GM12878 (cell line): ENCODE measurements at regions not wholly inside any gene's neighbourhood (a gene's known extent, or its start where the extent isn't known, plus 50 kb on each side); places are given as distances from the start of the nearest gene placed in this dataset.

ENCODE experiments used
- ATAC-seq: fragments of 200-7000 bp; cut with Tn5 transposase; 3 replicates; pipeline ENCODE4 v1.9.1; 2020; ENCODE audit warnings: mild to moderate bottlenecking, moderate library complexity
- BruUV-seq: library from RNA; stranded (reverse); fragments of 400-500 nt; replicated peaks from 2 replicates; lab custom pipeline; 2021; lab: Mats Ljungman, UMichigan
- CTCF ChIA-PET: fragments of 300-600 bp; sonication (Branson Sonifier 250); formaldehyde crosslinking; extraction: SDS; loops from one replicate; lab custom pipeline; 2021; ENCODE audit warnings: inconsistent platforms; lab: Yijun Ruan, JAX
- POLR2A ChIA-PET: fragments of 350-600 bp; formaldehyde crosslinking; extraction: SDS; loops from one replicate; lab custom pipeline; 2021; ENCODE audit warnings: inconsistent platforms; lab: Charles Lee
- RAD21 ChIA-PET: fragments of 300-600 bp; sonication (Branson Sonifier 250); formaldehyde crosslinking; loops from one replicate; lab custom pipeline; 2023; ENCODE audit warnings: antibody characterized with exemption; ENCODE audit not compliant: unreplicated experiment; lab: Charles Lee
- SMC1A ChIA-PET: fragments of 300-600 bp; sonication (Branson Sonifier 250); formaldehyde crosslinking; loops from one replicate; lab custom pipeline; 2023; ENCODE audit not compliant: unreplicated experiment, uncharacterized antibody; lab: Charles Lee
- DNase-seq: peaks from one replicate; pipeline ENCODE4 v3.0.0-alpha.2; 2011; ENCODE audit warnings: low read depth, low spot score
- FAIRE-seq: peaks from 3 replicates; lab custom pipeline; 2011; peaks lifted over from hg19 to GRCh38; lab: Jason Lieb, UNC
- H2AFZ ChIP-seq: 2 replicates; pipeline ENCODE4 v1.6.0; 2011; ENCODE audit warnings: low read depth, low read length, control low read depth; ENCODE audit not compliant: control insufficient read depth
- H3K27ac ChIP-seq: 2 replicates; pipeline ENCODE4 v1.5.1; 2011; ENCODE audit warnings: control low read depth; ENCODE audit not compliant: control insufficient read depth, insufficient read depth
- H3K27me3 ChIP-seq, 2 experiments: replicated peaks in 1 of 2; 2 replicates each; pipeline versions ENCODE4 v1.6.0 to v1.6.1; 2011; ENCODE audit warnings: low read length in 1 of 2; ENCODE audit not compliant: control insufficient read depth in 2 of 2, insufficient read depth in 2 of 2
- H3K36me3 ChIP-seq, 2 experiments: 2 replicates each; pipeline ENCODE4 v1.5.1; 2011; ENCODE audit warnings: low read length in 1 of 2; ENCODE audit not compliant: control insufficient read depth in 2 of 2, insufficient read depth in 2 of 2
- H3K4me1 ChIP-seq: 2 replicates; pipeline ENCODE4 v1.6.1; 2011; ENCODE audit warnings: mild to moderate bottlenecking, low read length, moderate library complexity, mixed read lengths; ENCODE audit not compliant: control insufficient read depth, insufficient read depth
- H3K4me2 ChIP-seq: 2 replicates; pipeline ENCODE4 v1.6.0; 2011; ENCODE audit warnings: control low read depth; ENCODE audit not compliant: control insufficient read depth, insufficient read depth
- H3K4me3 ChIP-seq: fragments of 200-600 bp; sonication (generic); 2 replicates; pipeline ENCODE4 v1.5.1; 2016
- H3K79me2 ChIP-seq: 2 replicates; pipeline ENCODE4 v1.6.0; 2011; ENCODE audit warnings: low read length; ENCODE audit not compliant: control insufficient read depth, insufficient read depth
- H3K9ac ChIP-seq: 2 replicates; pipeline ENCODE4 v1.8.0; 2011; ENCODE audit warnings: low read length, control low read depth, mixed read lengths; ENCODE audit not compliant: control insufficient read depth, insufficient read depth
- H3K9me3 ChIP-seq: replicated peaks from 3 replicates; pipeline ENCODE4 v1.5.1; 2011; ENCODE audit warnings: mild to moderate bottlenecking, low read length; ENCODE audit not compliant: control insufficient read depth, insufficient read depth
- H4K20me1 ChIP-seq: 2 replicates; pipeline ENCODE4 v1.6.0; 2011; ENCODE audit not compliant: control insufficient read depth, insufficient read depth
- CHD1 ChIP-seq: IDR thresholded peaks from 2 replicates; pipeline ENCODE4 v1.6.1; 2012; ENCODE audit warnings: low read depth, low read length, improper control_type of control experiment
- EZH2 ChIP-seq: IDR thresholded peaks from 2 replicates; pipeline ENCODE4 v1.6.1; 2012; ENCODE audit warnings: low read depth, mild to moderate bottlenecking, control low read depth, inconsistent platforms, low read length, borderline replicate concordance; ENCODE audit not compliant: control insufficient read depth
- FOXM1 ChIP-seq: IDR thresholded peaks from 2 replicates; pipeline ENCODE4 v1.6.1; 2012; ENCODE audit warnings: low read depth, mild to moderate bottlenecking, inconsistent platforms, low read length, moderate library complexity
- KAT2A ChIP-seq: conservative IDR thresholded peaks from 2 replicates; pipeline ENCODE4 v1.6.1; 2011; ENCODE audit warnings: low read depth, low read length; ENCODE audit not compliant: control insufficient read depth
- PAX8 ChIP-seq: fragments of 450-650 bp; IDR thresholded peaks from 2 replicates; pipeline ENCODE4 v1.6.1; 2017; ENCODE audit warnings: mild to moderate bottlenecking, moderate library complexity
- RFX5 ChIP-seq: IDR thresholded peaks from 2 replicates; pipeline ENCODE4 v1.6.1; 2011; ENCODE audit warnings: low read depth, low read length, improper control_type of control experiment
- SMAD5 ChIP-seq: IDR thresholded peaks from 2 replicates; pipeline ENCODE4 v1.6.1; 2016; ENCODE audit warnings: antibody characterized with exemption, low read depth
- TCF3 ChIP-seq: IDR thresholded peaks from 2 replicates; pipeline ENCODE4 v1.6.1; 2012; ENCODE audit warnings: low read depth, mild to moderate bottlenecking, low read length, borderline replicate concordance; ENCODE audit not compliant: insufficient read depth
- ZNF217 ChIP-seq: fragments of 450-650 bp; IDR thresholded peaks from 2 replicates; pipeline ENCODE4 v1.6.1; 2017; ENCODE audit warnings: antibody characterized with exemption, mild to moderate bottlenecking
- ZSCAN29 ChIP-seq: fragments of 450-650 bp; IDR thresholded peaks from 2 replicates; pipeline ENCODE4 v1.6.1; 2017; ENCODE audit warnings: mild to moderate bottlenecking, moderate library complexity
- WGBS: methylation state at CpG from one replicate; pipeline ENCODE4 v1.1.6; 2016; ENCODE audit warnings: low lambda C conversion rate; ENCODE audit not compliant: insufficient replicate concordance, insufficient coverage; ENCODE audit errors: missing lambda C conversion rate; 5-methylcytosine and 5-hydroxymethylcytosine counted together
- in situ Hi-C: fragments of 300-500 bp; cut with MboI; formaldehyde crosslinking; loops from 9 replicates; pipeline ENCODE4 v1.14.3; 2018; ENCODE audit warnings: mixed read lengths
- intact Hi-C: fragments of 100-400 bp; cut with micrococcal nuclease; formaldehyde crosslinking; loops from one replicate; pipeline ENCODE4 v1.14.2; 2022; ENCODE audit not compliant: unreplicated experiment
- TF ChIP-seq, protein P1 (sequence below): fragments of 450-650 bp; IDR thresholded peaks from 2 replicates; pipeline ENCODE4 v1.6.1; 2017; ENCODE audit warnings: low read depth, mild to moderate bottlenecking, moderate library complexity

DNA sequence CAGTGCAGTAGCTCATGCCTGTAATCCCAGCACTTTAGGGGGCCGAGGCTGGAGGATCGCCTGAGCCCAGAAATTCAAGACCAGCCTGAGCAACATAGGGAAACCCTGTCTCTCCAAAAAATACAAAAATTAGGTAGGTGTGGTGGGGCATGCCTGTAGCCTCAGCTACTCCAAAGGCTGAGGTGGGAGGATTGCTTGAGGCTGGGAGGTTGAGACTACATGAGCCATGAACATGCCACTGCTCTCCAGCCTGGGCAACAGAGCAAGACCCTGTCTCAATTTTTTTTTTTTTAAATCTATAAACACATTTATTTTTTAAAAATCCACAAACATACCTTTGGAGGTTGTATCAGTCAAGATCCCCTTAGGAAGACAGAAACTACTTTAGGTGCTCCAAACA, 326.3 kb downstream of the EPHA4 start:
- intact Hi-C loops (no loop called here), in situ Hi-C loops (no loop called here)
- H3K79me2 ChIP-seq, result no peaks in the 10 kb centered on the region
- no peak overlapping the region for H2AFZ ChIP-seq
- SMC1A ChIA-PET, result no interaction called here
- POLR2A ChIA-PET, result no interaction called here
- H3K9me3 ChIP-seq, result no peaks in the 10 kb centered on the region
- CTCF ChIA-PET, result interaction anchor here (0.6 kb wide), 1 partner anchor 72 kb away, joined by 3 read pairs; no protein-coding TSS in a partner anchor
- H3K4me2 ChIP-seq, result no peak overlapping the region
- BruUV-seq, result no TSS peak
- RAD21 ChIA-PET, result no interaction called here
- TF ChIP-seq TCF3 (no peak), PAX8 (no peak), SMAD5 (no peak), RFX5 (no peak), ZNF217 (no peak), EZH2 (no peak), KAT2A (no peak), CHD1 (no peak), FOXM1 (no peak), ZSCAN29 (no peak)
- TF ChIP-seq, protein P1, sequence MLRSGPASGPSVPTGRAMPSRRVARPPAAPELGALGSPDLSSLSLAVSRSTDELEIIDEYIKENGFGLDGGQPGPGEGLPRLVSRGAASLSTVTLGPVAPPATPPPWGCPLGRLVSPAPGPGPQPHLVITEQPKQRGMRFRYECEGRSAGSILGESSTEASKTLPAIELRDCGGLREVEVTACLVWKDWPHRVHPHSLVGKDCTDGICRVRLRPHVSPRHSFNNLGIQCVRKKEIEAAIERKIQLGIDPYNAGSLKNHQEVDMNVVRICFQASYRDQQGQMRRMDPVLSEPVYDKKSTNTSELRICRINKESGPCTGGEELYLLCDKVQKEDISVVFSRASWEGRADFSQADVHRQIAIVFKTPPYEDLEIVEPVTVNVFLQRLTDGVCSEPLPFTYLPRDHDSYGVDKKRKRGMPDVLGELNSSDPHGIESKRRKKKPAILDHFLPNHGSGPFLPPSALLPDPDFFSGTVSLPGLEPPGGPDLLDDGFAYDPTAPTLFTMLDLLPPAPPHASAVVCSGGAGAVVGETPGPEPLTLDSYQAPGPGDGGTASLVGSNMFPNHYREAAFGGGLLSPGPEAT, result no peak
- no peaks in the 10 kb centered on the region for H3K27me3 ChIP-seq
- no peaks in the 10 kb centered on the region for H4K20me1 ChIP-seq
- H3K9ac ChIP-seq, result no peak overlapping the region
- no peak overlapping the region for H3K4me3 ChIP-seq
- DNase-seq (no peak), FAIRE-seq (no peak), ATAC-seq (no peak)
- no peaks in the 10 kb centered on the region for H3K36me3 ChIP-seq
- no peaks in the 10 kb centered on the region for H3K4me1 ChIP-seq
- H3K27ac ChIP-seq, result no peak overlapping the region
- WGBS, result 21% methylated on average over 2 of the region's 2 CpGs
